Peyer's patch (tissue), 4 donors: ENCODE measurements at regions not wholly inside any gene's neighbourhood (a gene's known extent, or its start where the extent isn't known, plus 50 kb on each side); places are given as distances from the start of the nearest gene placed in this dataset.

ENCODE experiments used
- DNase-seq, 3 donors: peaks; one replicate each; pipeline ENCODE4 v3.0.0-alpha.2; 2017 to 2019
- H3K27ac ChIP-seq, 4 donors: fragments of 200-600 bp; sonication (generic); one replicate each; pipeline ENCODE4 v1.5.1; 2016 to 2019
- H3K27me3 ChIP-seq, 2 donors: fragments of 200-600 bp; sonication (generic); one replicate each; pipeline ENCODE4 v1.5.1; 2019
- H3K36me3 ChIP-seq, 3 donors: fragments of 200-600 bp; sonication (generic); one replicate each; pipeline ENCODE4 v1.5.1; 2016 to 2019
- H3K4me1 ChIP-seq, 4 donors: fragments of 200-600 bp; sonication (generic); one replicate each; pipeline ENCODE4 v1.5.1; 2016 to 2019
- H3K4me3 ChIP-seq, 4 donors: fragments of 200-600 bp; sonication (generic); 1 replicate in 3 of 4; 2 replicates in 1 of 4; pipeline ENCODE4 v1.5.1; 2016 to 2019; ENCODE audit warnings: mild to moderate bottlenecking in 1 of 4
- H3K9me3 ChIP-seq, 4 donors: fragments of 200-600 bp; sonication (generic); one replicate each; pipeline ENCODE4 v1.5.1; 2016 to 2019; ENCODE audit warnings: mild to moderate bottlenecking in 1 of 4
- CTCF ChIP-seq, 6 experiments: fragments of 450-650 bp in 4 of 6; fragments of 200-600 bp in 2 of 6; sonication (generic) in 1 of 6; IDR thresholded peaks; one replicate each; pipeline ENCODE4 v1.5.1; 2017 to 2019; ENCODE audit warnings: antibody characterized with exemption in 6 of 6, mild to moderate bottlenecking in 3 of 6, moderate library complexity in 1 of 6
- POLR2A ChIP-seq, 2 donors: fragments of 450-650 bp; IDR thresholded peaks; one replicate each; pipeline ENCODE4 v1.5.1; 2017; ENCODE audit warnings: antibody characterized with exemption in 2 of 2, mild to moderate bottlenecking in 2 of 2, moderate library complexity in 2 of 2

- TF ChIP-seq CTCF (IDR thresholded peaks at IDR 0.05) (no peak), POLR2A (IDR thresholded peaks at IDR 0.05) (no peak)
- DNase-seq: no peak
- no peaks in the 10 kb centered on the region for H3K36me3 ChIP-seq
- no peaks in the 10 kb centered on the region for H3K27me3 ChIP-seq
- no peak overlapping the region for H3K27ac ChIP-seq
- H3K4me3 ChIP-seq: no peak overlapping the region
- H3K4me1 ChIP-seq: no peaks in the 10 kb centered on the region
- H3K9me3 ChIP-seq: no peaks in the 10 kb centered on the region
These were observed 1147.5 kb upstream of the C9orf72 start for GRCh38 chr9:28720746-28721145.

GRCh38 chr9:28730111-28730510, 1156.8 kb upstream of the C9orf72 start:
- no peaks in the 10 kb centered on the region for H3K4me1 ChIP-seq
- H3K4me3 ChIP-seq: no peak overlapping the region
- no peaks in the 10 kb centered on the region for H3K27me3 ChIP-seq
- TF ChIP-seq CTCF (IDR thresholded peaks at IDR 0.05): no peak
- H3K27ac ChIP-seq: no peak overlapping the region
- no peaks in the 10 kb centered on the region for H3K36me3 ChIP-seq
- DNase-seq: no peak
- no peaks in the 10 kb centered on the region for H3K9me3 ChIP-seq

- Histone ChIP-seq H3K4me3 (no peak overlapping the region), H3K36me3 (no peaks in the 10 kb centered on the region), H3K27ac (no peak overlapping the region), H3K27me3 (no peaks in the 10 kb centered on the region), H3K9me3 (no peaks in the 10 kb centered on the region), H3K4me1 (no peaks in the 10 kb centered on the region)
- DNase-seq: no peak
- TF ChIP-seq CTCF (IDR thresholded peaks at IDR 0.05) (no peak), POLR2A (IDR thresholded peaks at IDR 0.05) (no peak)
These were observed 1162.6 kb upstream of the C9orf72 start for GRCh38 chr9:28735738-28736342.

GRCh38 chr9:28741459-28741858, 1168.2 kb upstream of the C9orf72 start:
- H3K27ac ChIP-seq: no peak overlapping the region
- no peak overlapping the region for H3K4me3 ChIP-seq
- no peaks in the 10 kb centered on the region for H3K4me1 ChIP-seq
- H3K9me3 ChIP-seq: no peaks in the 10 kb centered on the region
- H3K36me3 ChIP-seq: no peaks in the 10 kb centered on the region
- TF ChIP-seq POLR2A (IDR thresholded peaks at IDR 0.05): no peak
- DNase-seq: no peak
- H3K27me3 ChIP-seq: no peaks in the 10 kb centered on the region

- Histone ChIP-seq H3K27ac (no peak overlapping the region), H3K27me3 (no peaks in the 10 kb centered on the region), H3K4me3 (no peak overlapping the region), H3K4me1 (no peaks in the 10 kb centered on the region), H3K36me3 (no peaks in the 10 kb centered on the region), H3K9me3 (no peaks in the 10 kb centered on the region)
- DNase-seq: no peak
- TF ChIP-seq POLR2A (IDR thresholded peaks at IDR 0.05): no peak
- TF ChIP-seq CTCF (IDR thresholded peaks at IDR 0.05): no peak
These were observed 1174.2 kb upstream of the C9orf72 start for GRCh38 chr9:28747351-28747985.

GRCh38 chr9:28750136-28750535, 1176.9 kb upstream of the C9orf72 start:
- TF ChIP-seq POLR2A (IDR thresholded peaks at IDR 0.05) (no peak), CTCF (IDR thresholded peaks at IDR 0.05) (no peak)
- Histone ChIP-seq H3K9me3 (no peaks in the 10 kb centered on the region), H3K27me3 (no peaks in the 10 kb centered on the region), H3K4me3 (no peak overlapping the region), H3K27ac (no peak overlapping the region), H3K4me1 (no peaks in the 10 kb centered on the region), H3K36me3 (no peaks in the 10 kb centered on the region)
- DNase-seq: no peak
